HCT116 (cell line): ENCODE measurements at regions not wholly inside any gene's neighbourhood (a gene's known extent, or its start where the extent isn't known, plus 50 kb on each side); places are given as distances from the start of the nearest gene placed in this dataset.

Experiments
- ATAC-seq: fragments of 200-7000 bp; cut with Tn5 transposase; 2 replicates; pipeline ENCODE4 v1.9.1; 2020; ENCODE audit warnings: mild to moderate bottlenecking, moderate library complexity
- BruUV-seq: library from RNA; stranded (reverse); fragments of 400-500 nt; replicated peaks from 2 replicates; lab custom pipeline; 2021; lab: Mats Ljungman, UMichigan
- CTCF ChIA-PET: fragments of 300-600 bp; sonication (Branson Sonifier 250); formaldehyde crosslinking; loops from one replicate; lab custom pipeline; 2021; ENCODE audit warnings: antibody characterized with exemption; lab: Charles Lee
- POLR2A ChIA-PET: fragments of 300-600, 350-600 bp; sonication (Branson Sonifier 250); formaldehyde crosslinking; loops from one replicate; lab custom pipeline; 2021; ENCODE audit warnings: antibody characterized with exemption; lab: Charles Lee
- RAD21 ChIA-PET, 2 experiments: fragments of 300-600 bp; sonication (Branson Sonifier 250); formaldehyde crosslinking; loops; one replicate each; lab custom pipeline; 2023; ENCODE audit warnings: low total read pairs in 2 of 2; ENCODE audit not compliant: uncharacterized antibody in 2 of 2, unreplicated experiment in 2 of 2, low non-redundant PET in 1 of 2; lab: Charles Lee
- DNase-seq: peaks from one replicate; pipeline ENCODE4 v3.0.0-alpha.2; 2010; ENCODE audit warnings: low read depth, low spot score
- H2AFZ ChIP-seq: fragments of 200-600 bp; shearing (Covaris generic), sonication (generic); 2 replicates; pipeline ENCODE4 v1.6.1; 2017; ENCODE audit warnings: low read depth, mixed run types, mixed read lengths, antibody characterized with exemption, low read length; ENCODE audit not compliant: poor library complexity, severe bottlenecking
- H3K27ac ChIP-seq: 2 replicates; pipeline ENCODE4 v1.5.1; 2012; ENCODE audit warnings: low read depth, low read length
- H3K27me3 ChIP-seq: fragments of 200-600 bp; sonication (generic); 2 replicates; pipeline ENCODE4 v1.6.1; 2016; ENCODE audit warnings: mixed run types, low read length, mixed read lengths; ENCODE audit not compliant: insufficient read depth
- H3K36me3 ChIP-seq, 2 experiments: fragments of 200-500 bp in 1 of 2; fragments of 200-600 bp in 1 of 2; sonication (Bioruptor generic) in 1 of 2; sonication (generic) in 1 of 2; 2 replicates each; pipeline versions ENCODE4 v1.5.1 to v1.6.1; 2014 to 2016; ENCODE audit warnings: low read length in 2 of 2, inconsistent platforms in 1 of 2, mixed read lengths in 1 of 2, mixed run types in 1 of 2; ENCODE audit not compliant: insufficient read depth in 2 of 2, control insufficient read depth in 1 of 2
- H3K4me1 ChIP-seq, 2 experiments: fragments of 200-600 bp in 1 of 2; sonication (generic) in 1 of 2; 2 replicates each; pipeline versions ENCODE4 v1.5.1 to v1.6.1; 2012 to 2017; ENCODE audit warnings: low read length in 2 of 2, inconsistent platforms in 1 of 2, mild to moderate bottlenecking in 1 of 2, mixed read lengths in 1 of 2, mixed run types in 1 of 2, moderate library complexity in 1 of 2; ENCODE audit not compliant: insufficient read depth in 2 of 2, control insufficient read depth in 1 of 2
- H3K4me2 ChIP-seq: fragments of 200-600 bp; sonication (generic); 2 replicates; pipeline ENCODE4 v1.6.1; 2017; ENCODE audit warnings: mixed run types, low read length, mixed read lengths
- H3K4me3 ChIP-seq, 2 experiments: fragments of 200-600 bp in 1 of 2; sonication (generic) in 1 of 2; replicated peaks in 1 of 2; 2 replicates each; pipeline ENCODE4 v1.5.1; 2011 to 2016; ENCODE audit warnings: low read length in 2 of 2, control low read depth in 1 of 2, low read depth in 1 of 2, mild to moderate bottlenecking in 1 of 2, mixed read lengths in 1 of 2, mixed run types in 1 of 2
- H3K79me2 ChIP-seq: fragments of 200-600 bp; sonication (generic); 2 replicates; pipeline ENCODE4 v1.6.1; 2017; ENCODE audit warnings: mild to moderate bottlenecking, mixed run types, low read length, moderate library complexity, mixed read lengths; ENCODE audit not compliant: insufficient read depth
- H3K9ac ChIP-seq: fragments of 200-600 bp; sonication (generic); 2 replicates; pipeline ENCODE4 v1.6.1; 2016; ENCODE audit warnings: low read length, mixed read lengths
- H3K9me2 ChIP-seq: fragments of 200-600 bp; sonication (generic), shearing (Covaris generic); 2 replicates; pipeline ENCODE4 v1.6.1; 2017; ENCODE audit warnings: mixed run types, mild to moderate bottlenecking, moderate library complexity; ENCODE audit not compliant: insufficient read depth
- H3K9me3 ChIP-seq, 2 experiments: fragments of 200-500 bp in 1 of 2; fragments of 200-600 bp in 1 of 2; sonication (Bioruptor generic) in 1 of 2; sonication (generic) in 1 of 2; 2 replicates each; pipeline ENCODE4 v1.6.1; 2014 to 2017; ENCODE audit warnings: low read length in 2 of 2, mixed read lengths in 2 of 2, inconsistent platforms in 1 of 2, low read depth in 1 of 2, mild to moderate bottlenecking in 1 of 2, mixed run types in 1 of 2, moderate library complexity in 1 of 2; ENCODE audit not compliant: control insufficient read depth in 1 of 2, insufficient read depth in 1 of 2
- H4K20me1 ChIP-seq: fragments of 200-600 bp; sonication (generic), shearing (Covaris generic); 2 replicates; pipeline ENCODE4 v1.6.1; 2017; ENCODE audit warnings: mixed run types, mild to moderate bottlenecking, moderate library complexity; ENCODE audit not compliant: insufficient read depth
- CEBPB ChIP-seq: IDR thresholded peaks from 2 replicates; pipeline ENCODE4 v1.6.1; 2012; ENCODE audit warnings: low read depth
- EZH2 ChIP-seq: fragments of 200-600 bp; sonication (generic); IDR thresholded peaks from 2 replicates; pipeline ENCODE4 v1.6.1; 2017; ENCODE audit warnings: antibody characterized with exemption, mixed run types
- RAD21 ChIP-seq: IDR thresholded peaks from 2 replicates; pipeline ENCODE4 v1.6.1; 2012; ENCODE audit warnings: low read depth, mild to moderate bottlenecking
- SIN3A ChIP-seq: IDR thresholded peaks from 2 replicates; pipeline ENCODE4 v1.6.1; 2012; ENCODE audit warnings: low read depth
- SP1 ChIP-seq: IDR thresholded peaks from 2 replicates; pipeline ENCODE4 v1.6.1; 2012; ENCODE audit warnings: low read depth
- SRF ChIP-seq: IDR thresholded peaks from 2 replicates; pipeline ENCODE4 v1.6.1; 2012; ENCODE audit warnings: low read depth
- ZBTB33 ChIP-seq: IDR thresholded peaks from 2 replicates; pipeline ENCODE4 v1.6.1; 2011; ENCODE audit warnings: mild to moderate bottlenecking, low read length, moderate library complexity; ENCODE audit not compliant: insufficient replicate concordance; ENCODE audit errors: extremely low read depth
- intact Hi-C: fragments of 100-400 bp; cut with micrococcal nuclease; formaldehyde crosslinking; loops from 2 replicates; pipeline ENCODE4 v1.10.0; 2022
- TF ChIP-seq, protein P1 (sequence below): IDR thresholded peaks from 2 replicates; pipeline ENCODE4 v1.6.1; 2012

DNA sequence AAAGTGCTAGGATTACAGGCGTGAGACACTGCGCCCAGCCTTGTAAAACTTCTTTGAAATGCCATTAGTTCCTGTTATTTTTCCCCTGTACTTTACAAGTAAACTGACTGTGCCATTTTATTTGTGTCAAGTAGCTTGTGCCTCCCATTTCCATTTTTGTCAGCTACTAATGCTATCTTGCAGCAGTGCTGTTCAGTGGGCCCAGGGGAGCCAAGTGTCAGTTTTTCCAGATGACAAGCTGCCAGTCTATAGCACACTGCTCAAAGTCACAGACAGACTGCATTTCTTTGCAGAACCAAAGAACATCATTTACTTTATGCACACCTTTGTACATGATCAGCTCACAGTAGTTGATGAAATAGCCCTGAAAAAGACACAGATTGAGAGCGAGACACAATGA lies 901.3 kb upstream of the CDH2 start:
- no peaks in the 10 kb centered on the region for H3K4me1 ChIP-seq
- H3K4me2 ChIP-seq: no peak overlapping the region
- H3K36me3 ChIP-seq: no peaks in the 10 kb centered on the region
- TF ChIP-seq, protein P1, sequence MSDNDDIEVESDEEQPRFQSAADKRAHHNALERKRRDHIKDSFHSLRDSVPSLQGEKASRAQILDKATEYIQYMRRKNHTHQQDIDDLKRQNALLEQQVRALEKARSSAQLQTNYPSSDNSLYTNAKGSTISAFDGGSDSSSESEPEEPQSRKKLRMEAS: no peak
- RAD21 ChIA-PET: no interaction called here
- no peak overlapping the region for H3K27ac ChIP-seq
- H3K9me3 ChIP-seq: no peaks in the 10 kb centered on the region
- H3K4me3 ChIP-seq: no peak overlapping the region
- intact Hi-C loops: no loop called here
- no peaks in the 10 kb centered on the region for H3K79me2 ChIP-seq
- CTCF ChIA-PET: no interaction called here
- no peaks in the 10 kb centered on the region for H4K20me1 ChIP-seq
- no peaks in the 10 kb centered on the region for H3K27me3 ChIP-seq
- no peaks in the 10 kb centered on the region for H3K9me2 ChIP-seq
- BruUV-seq: no TSS peak
- DNase-seq (no peak), ATAC-seq (no peak)
- no peak overlapping the region for H3K9ac ChIP-seq
- POLR2A ChIA-PET: no interaction called here
- no peak overlapping the region for H2AFZ ChIP-seq

- Histone ChIP-seq H3K4me2 (no peak overlapping the region), H3K9me2 (no peaks in the 10 kb centered on the region), H4K20me1 (no peaks in the 10 kb centered on the region), H3K4me1 (no peaks in the 10 kb centered on the region), H3K4me3 (no peak overlapping the region), H3K27ac (no peak overlapping the region), H3K9ac (no peak overlapping the region), H3K27me3 (no peaks in the 10 kb centered on the region), H2AFZ (no peak overlapping the region), H3K9me3 (no peaks in the 10 kb centered on the region), H3K36me3 (no peaks in the 10 kb centered on the region), H3K79me2 (no peaks in the 10 kb centered on the region)
- ATAC-seq (no peak), DNase-seq (no peak)
- intact Hi-C loops: no loop called here
- ChIA-PET RAD21 (no interaction called here), CTCF (no interaction called here), POLR2A (no interaction called here)
- TF ChIP-seq ZBTB33 (no peak), SP1 (no peak), EZH2 (no peak), SIN3A (no peak), CEBPB (no peak), RAD21 (no peak), SRF (no peak)
- TF ChIP-seq, protein P1: no peak
- no TSS peak for BruUV-seq
Observed at GRCh38 chr18:29077344-29077743, 900.4 kb upstream of the CDH2 start.
